H1 (cell line): ENCODE measurements at regions not wholly inside any gene's neighbourhood (a gene's known extent, or its start where the extent isn't known, plus 50 kb on each side); places are given as distances from the start of the nearest gene placed in this dataset.

Experiments
- CTCF ChIA-PET: fragments of 300-600 bp; sonication (Branson Sonifier 250); formaldehyde crosslinking; loops from one replicate; lab custom pipeline; 2021; ENCODE audit not compliant: partially characterized antibody; lab: Charles Lee
- POLR2A ChIA-PET: fragments of 300-600 bp; sonication (Branson Sonifier 250); formaldehyde crosslinking; loops from one replicate; lab custom pipeline; 2021; ENCODE audit warnings: inconsistent platforms; ENCODE audit not compliant: partially characterized antibody; lab: Charles Lee
- DNase-seq, 2 experiments: peaks; one replicate each; pipeline versions ENCODE4 v3.0.0 to v3.0.0-alpha.2; 2010 to 2022; ENCODE audit warnings: low spot score in 2 of 2, low read depth in 1 of 2, mixed read lengths in 1 of 2
- FAIRE-seq: peaks from 2 replicates; lab custom pipeline; 2011; peaks lifted over from hg19 to GRCh38; lab: Jason Lieb, UNC
- H2AFZ ChIP-seq: 2 replicates; pipeline ENCODE4 v1.8.1; 2012; ENCODE audit warnings: low read length, inconsistent platforms
- H2AK5ac ChIP-seq: 2 replicates; pipeline ENCODE4 v1.6.1; 2013; ENCODE audit warnings: low read depth, low read length
- H2BK120ac ChIP-seq: replicated peaks from 2 replicates; pipeline ENCODE3; 2013; ENCODE audit warnings: low read depth, low read length, inconsistent platforms
- H2BK12ac ChIP-seq: 2 replicates; pipeline ENCODE4 v1.6.1; 2013; ENCODE audit warnings: low read depth, low read length
- H2BK15ac ChIP-seq: 2 replicates; pipeline ENCODE4 v1.6.1; 2013; ENCODE audit warnings: low read length
- H2BK20ac ChIP-seq: 2 replicates; pipeline ENCODE4 v1.6.1; 2013; ENCODE audit warnings: low read length
- H2BK5ac ChIP-seq: 2 replicates; pipeline ENCODE4 v1.6.1; 2013; ENCODE audit warnings: low read depth, low read length
- H3K14ac ChIP-seq: 2 replicates; pipeline ENCODE4 v1.6.1; 2013; ENCODE audit warnings: inconsistent platforms; ENCODE audit not compliant: insufficient read length
- H3K18ac ChIP-seq: 2 replicates; pipeline ENCODE4 v1.6.1; 2013; ENCODE audit warnings: low read length; ENCODE audit errors: extremely low read depth
- H3K23ac ChIP-seq: 2 replicates; pipeline ENCODE4 v1.6.1; 2013; ENCODE audit warnings: inconsistent platforms; ENCODE audit not compliant: insufficient read length
- H3K23me2 ChIP-seq: 2 replicates; pipeline ENCODE4 v1.6.1; 2013; ENCODE audit warnings: low read depth, low read length
- H3K27ac ChIP-seq: 2 replicates; pipeline ENCODE4 v1.6.1; 2011; ENCODE audit warnings: low read depth, low read length, inconsistent platforms
- H3K27me3 ChIP-seq, 4 experiments: replicated peaks in 1 of 4; 1 replicate in 1 of 4; 2 replicates in 3 of 4; pipeline versions ENCODE4 v1.6.1 to v1.8.1; 2011 to 2013; ENCODE audit warnings: low read length in 3 of 4, mild to moderate bottlenecking in 3 of 4, inconsistent platforms in 2 of 4, mixed read lengths in 2 of 4, moderate library complexity in 1 of 4; ENCODE audit not compliant: control insufficient read depth in 3 of 4, insufficient read depth in 3 of 4; ENCODE audit errors: extremely low read depth in 1 of 4
- H3K36me3 ChIP-seq, 4 experiments: 2 replicates each; pipeline versions ENCODE4 v1.6.1 to v1.8.1; 2011 to 2013; ENCODE audit warnings: mild to moderate bottlenecking in 4 of 4, low read length in 3 of 4, moderate library complexity in 2 of 4, control low read depth in 1 of 4, inconsistent platforms in 1 of 4; ENCODE audit not compliant: insufficient read depth in 4 of 4, control insufficient read depth in 2 of 4
- H3K4ac ChIP-seq: replicated peaks from 2 replicates; pipeline ENCODE3; 2013; ENCODE audit warnings: low read length, low read depth, mixed read lengths, inconsistent platforms; ENCODE audit not compliant: insufficient read length
- H3K4me1 ChIP-seq, 4 experiments: replicated peaks in 1 of 4; 1 replicate in 1 of 4; 2 replicates in 3 of 4; pipeline versions ENCODE4 v1.6.1 to v1.8.1; 2011 to 2013; ENCODE audit warnings: low read length in 3 of 4, inconsistent platforms in 2 of 4, mixed read lengths in 1 of 4; ENCODE audit not compliant: insufficient read depth in 4 of 4, control insufficient read depth in 3 of 4
- H3K4me2 ChIP-seq, 2 experiments: 2 replicates each; pipeline versions ENCODE4 v1.6.1 to v1.8.1; 2011 to 2013; ENCODE audit warnings: low read depth in 2 of 2, low read length in 2 of 2, control low read depth in 1 of 2, inconsistent platforms in 1 of 2, mild to moderate bottlenecking in 1 of 2; ENCODE audit not compliant: insufficient read depth in 1 of 2
- H3K4me3 ChIP-seq, 4 experiments: fragments of 200-600, 300-600 bp in 1 of 4; sonication (generic), shearing (Covaris generic), sonication (Bioruptor Twin) in 1 of 4; 2 replicates each; pipeline versions ENCODE4 v1.5.1 to v1.8.1; 2011 to 2016; ENCODE audit warnings: low read length in 4 of 4, low read depth in 3 of 4, control low read depth in 2 of 4, inconsistent platforms in 2 of 4, mild to moderate bottlenecking in 2 of 4, mixed read lengths in 1 of 4, moderate library complexity in 1 of 4; ENCODE audit not compliant: insufficient read depth in 2 of 4; ENCODE audit errors: extremely low read depth in 1 of 4
- H3K56ac ChIP-seq: replicated peaks from 2 replicates; pipeline ENCODE3; 2013; ENCODE audit warnings: low read depth, mild to moderate bottlenecking, mixed read lengths, low read length, inconsistent platforms; ENCODE audit not compliant: insufficient read length
- H3K79me1 ChIP-seq: 2 replicates; pipeline ENCODE4 v1.6.1; 2013; ENCODE audit warnings: low read depth, low read length, control low read depth
- H3K79me2 ChIP-seq, 2 experiments: 2 replicates each; pipeline versions ENCODE4 v1.6.1 to v1.8.1; 2012 to 2013; ENCODE audit warnings: low read length in 2 of 2, mild to moderate bottlenecking in 2 of 2, inconsistent platforms in 1 of 2; ENCODE audit not compliant: insufficient read depth in 2 of 2, control insufficient read depth in 1 of 2
- H3K9ac ChIP-seq, 4 experiments: replicated peaks in 1 of 4; 1 replicate in 1 of 4; 2 replicates in 3 of 4; pipeline versions ENCODE4 v1.6.1 to v1.8.1; 2011 to 2013; ENCODE audit warnings: low read depth in 3 of 4, low read length in 3 of 4, control low read depth in 2 of 4, mild to moderate bottlenecking in 2 of 4, moderate library complexity in 2 of 4, inconsistent platforms in 1 of 4; ENCODE audit errors: extremely low read depth in 1 of 4
- H3K9me3 ChIP-seq, 2 experiments: 2 replicates each; pipeline versions ENCODE4 v1.6.1 to v1.8.1; 2012 to 2013; ENCODE audit warnings: mild to moderate bottlenecking in 2 of 2, moderate library complexity in 2 of 2, control low read depth in 1 of 2, inconsistent platforms in 1 of 2, low read depth in 1 of 2, low read length in 1 of 2, mixed read lengths in 1 of 2; ENCODE audit not compliant: insufficient read depth in 2 of 2
- H4K20me1 ChIP-seq, 2 experiments: replicated peaks in 1 of 2; 2 replicates each; pipeline versions ENCODE3 to v1.8.1; 2011 to 2013; ENCODE audit warnings: inconsistent platforms in 2 of 2, low read length in 2 of 2, mild to moderate bottlenecking in 1 of 2; ENCODE audit not compliant: insufficient read depth in 2 of 2, control insufficient read depth in 1 of 2
- H4K5ac ChIP-seq: 2 replicates; pipeline ENCODE4 v1.6.1; 2013; ENCODE audit warnings: low read length, low read depth, mixed read lengths, inconsistent platforms; ENCODE audit not compliant: insufficient read length
- H4K8ac ChIP-seq: 2 replicates; pipeline ENCODE4 v1.8.0; 2013; ENCODE audit warnings: mild to moderate bottlenecking, moderate library complexity, low read length, inconsistent platforms; ENCODE audit not compliant: insufficient read depth; ENCODE audit errors: extremely low read depth
- H4K91ac ChIP-seq: replicated peaks from 2 replicates; pipeline ENCODE3; 2013; ENCODE audit warnings: low read length, mixed read lengths, inconsistent platforms; ENCODE audit not compliant: insufficient read length
- EP300 ChIP-seq, 2 experiments: IDR thresholded peaks; 1 replicate in 1 of 2; 2 replicates in 1 of 2; pipeline ENCODE4 v1.6.1; 2011 to 2012; ENCODE audit warnings: low read depth in 2 of 2, low read length in 2 of 2, mild to moderate bottlenecking in 2 of 2, borderline replicate concordance in 1 of 2, inconsistent platforms in 1 of 2, moderate library complexity in 1 of 2
- HDAC2 ChIP-seq, 2 experiments: fragments of 300-600 bp in 1 of 2; sonication (generic) in 1 of 2; IDR thresholded peaks; 2 replicates each; pipeline ENCODE4 v1.6.1; 2011 to 2012; ENCODE audit warnings: low read depth in 2 of 2, low read length in 2 of 2, mild to moderate bottlenecking in 2 of 2, moderate library complexity in 2 of 2, borderline replicate concordance in 1 of 2, inconsistent platforms in 1 of 2
- KDM5A ChIP-seq: fragments of 200-600 bp; IDR thresholded peaks from 2 replicates; pipeline ENCODE4 v1.7.1; 2012; ENCODE audit warnings: mild to moderate bottlenecking, low read length, inconsistent platforms, mixed read lengths
- POU5F1 ChIP-seq: IDR thresholded peaks from 2 replicates; pipeline ENCODE4 v1.6.1; 2011; ENCODE audit warnings: low read depth, mild to moderate bottlenecking, low read length, moderate library complexity
- RBBP5 ChIP-seq: IDR thresholded peaks from 2 replicates; pipeline ENCODE4 v1.7.1; 2012; ENCODE audit warnings: low read depth, mild to moderate bottlenecking, inconsistent platforms, low read length, moderate library complexity, borderline replicate concordance
- SIN3A ChIP-seq, 2 experiments: IDR thresholded peaks in 1 of 2; conservative IDR thresholded peaks in 1 of 2; 2 replicates each; pipeline ENCODE4 v1.6.1; 2011 to 2012; ENCODE audit warnings: low read length in 2 of 2, improper control_type of control experiment in 1 of 2, low read depth in 1 of 2, mild to moderate bottlenecking in 1 of 2
- TBP ChIP-seq: IDR thresholded peaks from 2 replicates; pipeline ENCODE4 v1.6.1; 2011; ENCODE audit warnings: low read depth, low read length, improper control_type of control experiment
- WGBS, 2 experiments: shearing (Covaris generic) in 1 of 2; methylation state at CpG; one replicate each; pipeline versions ENCODE4 v1.1.6 to v1.1.7; 2013 to 2015; ENCODE audit warnings: low lambda C conversion rate in 2 of 2, mixed read lengths in 2 of 2, inconsistent platforms in 1 of 2, low coverage in 1 of 2, missing lambda C conversion rate in 1 of 2; ENCODE audit not compliant: insufficient replicate concordance in 2 of 2, insufficient coverage in 1 of 2, insufficient read length in 1 of 2; ENCODE audit errors: extremely low coverage in 1 of 2, missing lambda C conversion rate in 1 of 2; 5-methylcytosine and 5-hydroxymethylcytosine counted together
- TF ChIP-seq, protein P1 (sequence below), 3 experiments: IDR thresholded peaks; 1 replicate in 2 of 3; 2 replicates in 1 of 3; pipeline versions ENCODE4 v1.5.1 to v1.6.1; 2011; ENCODE audit warnings: low read length in 3 of 3, mild to moderate bottlenecking in 3 of 3, inconsistent platforms in 2 of 3, low read depth in 1 of 3, moderate library complexity in 1 of 3; ENCODE audit not compliant: insufficient read depth in 1 of 3; ENCODE audit errors: control extremely low read depth in 1 of 3
- TF ChIP-seq, protein P2 (sequence below): IDR thresholded peaks from 2 replicates; pipeline ENCODE4 v1.6.1; 2011; ENCODE audit warnings: low read depth, mild to moderate bottlenecking, low read length; ENCODE audit not compliant: insufficient read depth

DNA sequence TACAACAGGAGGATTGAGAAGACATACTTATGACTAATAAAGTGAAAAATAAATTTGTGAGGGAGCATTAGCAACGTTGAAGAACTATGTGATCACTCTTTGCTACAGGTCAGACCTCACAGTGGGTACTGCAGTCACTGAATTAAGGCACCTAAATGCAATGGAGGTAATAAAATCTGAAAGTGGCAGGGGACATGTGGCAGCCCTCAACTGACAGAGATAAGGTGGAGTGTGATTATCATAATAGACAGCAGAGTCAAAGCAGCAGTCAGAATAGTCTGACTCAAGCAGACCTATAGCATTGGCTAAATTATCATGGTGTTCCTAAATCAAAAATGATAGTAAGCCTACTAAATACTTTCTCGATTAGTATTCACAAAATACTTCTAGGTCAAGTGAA lies 1220.5 kb downstream of the PCDH18 start:
- H3K9me3 ChIP-seq = no peaks in the 10 kb centered on the region
- no peak overlapping the region for H2AK5ac ChIP-seq
- H3K23me2 ChIP-seq = no peaks in the 10 kb centered on the region
- no peak overlapping the region for H2AFZ ChIP-seq
- no peak overlapping the region for H3K4me3 ChIP-seq
- no peaks in the 10 kb centered on the region for H3K79me1 ChIP-seq
- H3K18ac ChIP-seq = no peak overlapping the region
- H4K91ac ChIP-seq = no peak overlapping the region
- no peak overlapping the region for H2BK5ac ChIP-seq
- H3K14ac ChIP-seq = no peak overlapping the region
- no peaks in the 10 kb centered on the region for H3K27me3 ChIP-seq
- H4K5ac ChIP-seq = no peak overlapping the region
- POLR2A ChIA-PET = no interaction called here
- H3K9ac ChIP-seq = no peak overlapping the region
- no peaks in the 10 kb centered on the region for H3K79me2 ChIP-seq
- DNase-seq = no peak
- no peak overlapping the region for H3K56ac ChIP-seq
- H2BK20ac ChIP-seq = no peak overlapping the region
- peaks cover 0 to 3% (median 0%) of the 10 kb centered on the region in 4 experiments; a peak in 1 of 7 replicates for H3K4me1 ChIP-seq
- H3K27ac ChIP-seq = no peak overlapping the region
- H2BK15ac ChIP-seq = no peak overlapping the region
- no peak overlapping the region for H3K23ac ChIP-seq
- FAIRE-seq = no peak
- CTCF ChIA-PET = interaction anchor here (3.0 kb wide), 1 partner anchor 17 kb away, joined by 11 read pairs; no protein-coding TSS in a partner anchor
- no peaks in the 10 kb centered on the region for H3K36me3 ChIP-seq
- H4K20me1 ChIP-seq = no peaks in the 10 kb centered on the region
- no peak overlapping the region for H4K8ac ChIP-seq
- H2BK120ac ChIP-seq = no peak overlapping the region
- H3K4ac ChIP-seq = no peak overlapping the region
- 90% methylated on average over 2 of the region's 2 CpGs; no CpG with 5 or more reads in 1 of the 2 experiments for WGBS, 2 experiments
- no peak overlapping the region for H2BK12ac ChIP-seq
- no peak overlapping the region for H3K4me2 ChIP-seq
- no peak for TF ChIP-seq POU5F1
- TF ChIP-seq, protein P1, sequence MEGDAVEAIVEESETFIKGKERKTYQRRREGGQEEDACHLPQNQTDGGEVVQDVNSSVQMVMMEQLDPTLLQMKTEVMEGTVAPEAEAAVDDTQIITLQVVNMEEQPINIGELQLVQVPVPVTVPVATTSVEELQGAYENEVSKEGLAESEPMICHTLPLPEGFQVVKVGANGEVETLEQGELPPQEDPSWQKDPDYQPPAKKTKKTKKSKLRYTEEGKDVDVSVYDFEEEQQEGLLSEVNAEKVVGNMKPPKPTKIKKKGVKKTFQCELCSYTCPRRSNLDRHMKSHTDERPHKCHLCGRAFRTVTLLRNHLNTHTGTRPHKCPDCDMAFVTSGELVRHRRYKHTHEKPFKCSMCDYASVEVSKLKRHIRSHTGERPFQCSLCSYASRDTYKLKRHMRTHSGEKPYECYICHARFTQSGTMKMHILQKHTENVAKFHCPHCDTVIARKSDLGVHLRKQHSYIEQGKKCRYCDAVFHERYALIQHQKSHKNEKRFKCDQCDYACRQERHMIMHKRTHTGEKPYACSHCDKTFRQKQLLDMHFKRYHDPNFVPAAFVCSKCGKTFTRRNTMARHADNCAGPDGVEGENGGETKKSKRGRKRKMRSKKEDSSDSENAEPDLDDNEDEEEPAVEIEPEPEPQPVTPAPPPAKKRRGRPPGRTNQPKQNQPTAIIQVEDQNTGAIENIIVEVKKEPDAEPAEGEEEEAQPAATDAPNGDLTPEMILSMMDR (IDR thresholded peaks at IDR 0.05; ENCODE audit: control extremely low read depth in 1 of 3, insufficient read depth in 1 of 3, low read depth in 1 of 3, low read length in 3 of 3) = no peak
- no peak for TF ChIP-seq SIN3A (conservative IDR thresholded peaks at IDR 0.05 in 1 of 2, IDR thresholded peaks at IDR 0.05 in 1 of 2; ENCODE audit: low read depth in 1 of 2, low read length in 2 of 2)
- no peak for TF ChIP-seq HDAC2 (IDR thresholded peaks at IDR 0.05; ENCODE audit: borderline replicate concordance in 1 of 2, low read depth in 2 of 2, low read length in 2 of 2)
- TF ChIP-seq, protein P2, sequence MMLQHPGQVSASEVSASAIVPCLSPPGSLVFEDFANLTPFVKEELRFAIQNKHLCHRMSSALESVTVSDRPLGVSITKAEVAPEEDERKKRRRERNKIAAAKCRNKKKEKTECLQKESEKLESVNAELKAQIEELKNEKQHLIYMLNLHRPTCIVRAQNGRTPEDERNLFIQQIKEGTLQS = no peak
- no peak for TF ChIP-seq EP300 (IDR thresholded peaks at IDR 0.05; ENCODE audit: borderline replicate concordance in 1 of 2, low read depth in 2 of 2, low read length in 2 of 2)
- TF ChIP-seq RBBP5 = no peak
- no peak for TF ChIP-seq TBP
- no peak for TF ChIP-seq KDM5A
